HG03196 (cell line): ENCODE measurements at regions not wholly inside any gene's neighbourhood (a gene's known extent, or its start where the extent isn't known, plus 50 kb on each side); places are given as distances from the start of the nearest gene placed in this dataset.
"Not testable (repeated sequence)": the region's sequence is repeated elsewhere in the genome, so short reads cannot be mapped to it uniquely, and the experiment has no call there.

Source experiments
- ATAC-seq: cut with Tn5 transposase; IDR thresholded peaks from one replicate; pipeline ENCODE4 v1.9.1; 2021; ENCODE audit not compliant: unreplicated experiment

- ATAC-seq, result no peak
These were observed 91.4 kb upstream of the MAGI3 start for GRCh38 chr1:113298941-113299340.

DNA sequence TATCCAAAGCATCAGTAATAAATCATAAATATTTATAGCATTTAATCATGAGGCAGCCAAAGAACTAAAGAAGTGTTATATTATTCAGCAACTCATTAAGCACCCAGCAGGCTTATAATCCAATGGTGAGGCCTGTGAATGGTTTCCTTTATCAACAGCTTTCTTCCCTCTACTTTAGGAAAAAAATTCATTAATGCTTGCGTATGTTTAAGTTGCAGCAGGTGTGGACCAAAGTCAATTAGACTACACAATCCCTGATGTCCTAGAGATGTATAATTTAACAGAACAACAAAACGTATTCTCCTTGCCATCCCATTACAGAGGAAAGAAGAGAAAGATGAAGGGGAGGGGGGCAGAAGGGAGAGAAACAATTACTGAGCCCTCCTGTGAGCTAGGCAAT, 87.7 kb upstream of the MAGI3 start:
- no peak for ATAC-seq

DNA sequence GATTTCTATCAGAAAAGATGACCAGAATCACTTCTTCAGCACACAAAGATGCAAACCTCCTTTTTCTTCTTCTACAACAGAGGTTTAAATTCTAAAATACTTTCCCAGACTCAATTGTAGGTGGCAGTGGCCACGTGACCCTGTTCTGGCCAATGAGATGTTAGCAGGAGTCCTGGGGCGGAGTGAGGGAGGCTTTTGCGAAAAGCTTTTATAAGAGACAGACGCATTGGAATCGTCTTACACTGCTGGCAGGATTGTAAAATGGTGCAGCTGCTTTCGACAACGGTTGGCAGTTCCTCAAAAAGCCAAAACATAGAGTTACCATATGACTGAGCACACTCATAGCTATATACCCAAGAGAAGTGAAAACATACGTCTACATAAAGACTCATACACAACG, 87.0 kb upstream of the MAGI3 start:
- no peak for ATAC-seq

DNA sequence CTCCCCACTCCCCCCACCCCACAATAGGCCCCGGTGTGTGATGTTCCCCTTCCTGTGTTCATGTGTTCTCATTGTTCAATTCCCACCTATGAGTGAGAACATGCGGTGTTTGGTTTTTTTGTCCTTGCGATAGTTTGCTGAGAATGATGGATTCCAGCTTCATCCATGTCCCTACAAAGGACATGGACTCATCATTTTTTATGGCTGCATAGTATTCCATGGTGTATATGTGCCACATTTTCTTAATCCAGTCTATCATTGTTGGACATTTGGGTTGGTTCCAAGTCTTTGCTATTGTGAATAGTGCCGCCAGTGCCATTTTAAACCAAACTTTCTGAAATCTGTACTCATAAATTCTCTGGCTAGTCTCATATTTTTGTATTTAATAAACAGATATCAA, 85.3 kb upstream of the MAGI3 start:
- ATAC-seq, result not testable (repeated sequence)

- ATAC-seq, result no peak
These were observed 82.4 kb upstream of the MAGI3 start for GRCh38 chr1:113307771-113308445.

DNA sequence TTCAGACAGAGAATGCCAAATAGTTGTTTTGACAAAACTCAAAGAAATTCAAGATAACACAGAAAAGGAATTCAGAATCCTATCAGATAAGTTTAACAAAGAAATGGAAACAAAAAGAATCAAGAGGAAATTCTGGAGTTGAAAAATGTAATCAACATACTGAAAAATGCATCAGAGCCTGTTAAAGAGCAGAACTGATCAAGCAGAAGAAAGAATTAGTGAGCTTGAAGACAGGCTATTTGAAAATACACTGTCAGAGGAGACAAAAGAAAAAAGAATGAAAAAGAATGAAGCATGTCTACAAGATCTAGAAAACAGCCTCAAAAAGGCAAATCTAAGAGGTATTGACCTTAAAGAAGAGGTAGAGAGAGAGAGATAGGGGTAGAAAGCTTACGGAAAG, 77.7 kb upstream of the MAGI3 start:
- ATAC-seq, result not testable (repeated sequence)

DNA sequence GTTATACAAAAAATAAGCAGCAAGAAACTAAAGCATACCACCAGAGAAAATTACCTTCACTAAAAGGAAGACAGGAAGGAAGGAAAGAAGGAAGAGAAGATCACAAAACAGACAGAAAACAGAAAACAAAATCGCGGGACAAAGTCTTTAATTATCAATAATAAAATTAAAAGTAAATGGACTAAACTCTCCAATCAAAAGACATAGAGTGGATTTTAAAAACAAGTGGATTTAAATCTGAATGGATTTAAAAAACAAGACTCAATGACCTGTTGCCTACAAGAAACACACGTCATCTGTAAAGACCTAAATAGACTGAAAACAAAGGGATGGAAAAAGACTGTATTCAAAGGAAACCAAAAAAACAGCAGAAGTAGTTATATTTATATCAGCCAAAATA, 75.7 kb upstream of the MAGI3 start:
- no peak for ATAC-seq

DNA sequence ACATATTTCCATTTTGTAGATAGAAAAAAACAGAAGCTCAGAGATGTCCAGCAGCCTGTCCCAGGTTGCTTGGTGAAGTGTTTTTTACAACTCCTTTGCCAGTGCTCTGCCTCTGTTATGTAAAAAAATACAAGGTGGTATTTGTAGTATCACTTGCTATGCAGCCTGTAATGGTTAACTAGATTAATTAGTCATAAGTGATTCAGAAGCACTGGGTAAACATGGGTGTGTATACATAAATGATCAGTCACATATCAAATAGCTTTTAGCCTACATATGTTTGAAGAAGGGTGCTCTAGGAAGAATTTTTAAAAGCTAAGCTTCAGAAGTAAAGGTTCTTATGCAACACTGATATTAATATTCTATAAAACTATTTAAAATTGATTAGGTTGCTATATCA, 70.0 kb upstream of the MAGI3 start:
- no peak for ATAC-seq

DNA sequence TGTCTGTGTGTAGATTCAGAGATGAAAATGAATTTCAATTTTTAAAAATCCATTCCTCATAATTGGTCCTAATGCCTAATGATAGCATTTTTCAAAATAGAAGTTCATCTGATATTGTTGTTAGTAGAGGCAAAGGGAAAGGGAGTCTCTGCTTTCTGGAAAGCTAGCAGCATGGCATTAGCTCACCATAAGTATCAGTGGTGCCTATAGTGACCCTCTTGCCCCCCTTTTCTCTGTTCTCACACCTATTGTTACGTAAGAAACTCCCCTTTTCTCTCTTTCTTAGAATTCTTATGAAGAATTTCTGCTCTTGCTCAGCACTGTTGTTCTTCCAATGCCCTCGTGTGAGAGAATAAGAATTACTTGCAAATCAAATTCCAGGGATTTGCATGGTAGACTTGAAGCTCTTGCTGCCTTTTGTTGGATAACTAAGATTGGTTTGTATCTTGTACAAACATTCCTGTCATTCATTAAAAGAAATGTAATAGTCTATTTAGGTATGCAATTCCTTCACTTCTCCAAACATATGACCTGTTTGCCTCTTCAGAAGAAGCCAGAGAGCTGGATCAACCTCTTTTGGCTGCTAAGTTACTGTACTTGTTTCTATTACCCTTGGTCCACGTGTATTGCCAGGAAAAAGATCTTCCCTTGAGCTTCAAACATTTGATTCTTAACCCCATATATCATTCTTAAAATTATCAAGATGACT, 69.2 kb upstream of the MAGI3 start:
- ATAC-seq, result no peak

DNA sequence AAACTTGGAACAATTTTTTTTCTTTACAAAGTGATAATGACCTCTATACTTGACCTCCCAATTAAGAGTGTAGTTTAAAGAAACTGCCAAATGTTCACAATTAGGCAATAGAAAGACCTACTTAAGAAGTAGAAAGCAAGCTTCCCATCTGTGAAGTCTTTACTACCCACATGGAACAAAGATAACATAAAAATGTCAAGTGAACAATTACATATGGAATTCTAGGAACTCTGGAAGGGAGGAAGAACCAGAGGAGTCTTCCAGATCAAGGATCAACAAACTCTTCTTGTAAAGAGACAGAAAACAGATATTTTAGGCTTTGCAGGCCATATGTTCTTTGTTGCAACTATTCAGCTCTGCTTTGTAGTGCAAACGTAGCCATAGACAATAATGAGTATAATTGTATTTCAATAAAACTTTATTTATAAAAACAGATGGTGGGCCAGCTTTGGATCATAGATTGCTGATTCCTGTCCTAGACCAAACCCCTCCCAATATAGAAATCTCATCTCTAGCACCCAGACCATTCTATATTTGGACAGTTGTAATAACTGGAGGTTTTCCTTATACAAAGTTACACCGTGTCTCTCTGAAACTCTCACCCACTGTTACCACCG, 68.4 kb upstream of the MAGI3 start:
- no peak for ATAC-seq

GRCh38 chr1:113322439-113322838, 67.9 kb upstream of the MAGI3 start:
- no peak for ATAC-seq

DNA sequence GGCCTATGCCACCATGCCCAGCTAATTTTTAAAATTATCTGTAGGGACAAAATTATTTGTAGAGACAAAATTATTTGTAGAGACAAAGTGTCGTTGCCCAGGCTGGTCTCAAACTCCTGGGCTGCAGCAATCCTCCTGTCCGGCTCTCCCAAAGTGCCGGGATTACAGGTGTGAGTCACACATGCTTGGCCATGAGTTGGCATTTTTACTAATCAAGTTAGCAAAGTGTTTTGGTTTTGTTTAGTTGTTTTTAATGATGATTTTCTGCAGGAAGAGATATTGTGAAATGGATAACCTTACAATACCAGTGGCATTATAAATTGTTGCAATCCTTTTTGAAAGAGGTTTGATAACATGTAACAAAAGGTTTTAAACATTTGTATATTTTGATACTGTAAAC, 65.3 kb upstream of the MAGI3 start:
- no peak for ATAC-seq

DNA sequence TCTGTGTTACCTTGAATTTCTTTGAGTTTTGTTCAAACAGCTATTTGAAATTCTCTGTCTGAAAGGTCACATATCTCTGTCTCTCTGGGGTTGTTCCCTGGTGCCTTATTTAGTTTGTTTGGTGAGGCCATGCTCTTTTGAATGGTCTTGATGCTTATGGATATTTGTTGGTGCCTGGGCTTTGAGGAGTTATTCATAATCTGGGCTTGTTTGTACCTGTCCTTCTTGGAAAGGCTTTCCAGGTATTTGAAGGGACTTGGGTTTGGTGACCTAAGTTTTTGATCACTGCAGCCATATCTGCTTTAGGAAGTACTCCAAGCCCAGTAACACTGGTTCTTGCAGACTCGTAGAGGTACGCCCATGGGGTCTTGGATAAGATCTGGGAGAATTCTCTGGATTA, 63.3 kb upstream of the MAGI3 start:
- ATAC-seq, result no peak

GRCh38 chr1:113333056-113333455, 57.3 kb upstream of the MAGI3 start:
- no peak for ATAC-seq

DNA sequence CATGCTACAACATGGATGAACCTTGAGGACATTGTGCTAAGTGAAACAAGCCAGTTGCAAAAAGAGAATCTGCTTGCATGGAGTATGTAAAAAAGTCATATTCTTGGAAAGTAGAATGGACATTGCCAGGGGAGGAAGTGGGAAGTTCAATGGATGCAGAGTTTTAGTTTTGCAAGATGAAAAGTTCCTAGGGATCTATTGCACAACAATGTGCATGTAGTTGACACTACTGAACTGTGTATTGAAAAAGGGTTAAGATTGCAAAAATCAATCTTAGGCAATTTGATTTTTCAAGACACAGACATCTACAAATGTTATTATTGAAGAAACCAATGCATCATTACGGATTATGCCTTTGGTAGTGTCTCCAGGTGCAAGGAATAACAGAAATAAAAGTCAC, 50.3 kb upstream of the MAGI3 start:
- no peak for ATAC-seq
